AG04449 (cell line): ENCODE measurements at regions not wholly inside any gene's neighbourhood (a gene's known extent, or its start where the extent isn't known, plus 50 kb on each side); places are given as distances from the start of the nearest gene placed in this dataset.

Experiments used
- CTCF ChIA-PET: fragments of 350-600 bp; formaldehyde crosslinking; extraction: SDS; loops from one replicate; lab custom pipeline; 2021; ENCODE audit warnings: antibody characterized with exemption; lab: Yijun Ruan, JAX
- POLR2A ChIA-PET: fragments of 400-600, 350-600 bp; formaldehyde crosslinking; extraction: SDS; loops from one replicate; lab custom pipeline; 2020; ENCODE audit warnings: antibody characterized with exemption, inconsistent platforms; lab: Yijun Ruan, JAX
- DNase-seq: peaks from one replicate; pipeline ENCODE4 v3.0.0-alpha.2; 2010; ENCODE audit warnings: low read depth, low spot score
- H3K4me3 ChIP-seq: 2 replicates; pipeline ENCODE4 v1.5.1; 2011; ENCODE audit warnings: low read depth, mild to moderate bottlenecking, control low read depth, low read length
- TF ChIP-seq, protein P1 (sequence below): IDR thresholded peaks from one replicate; pipeline ENCODE4 v1.5.1; 2011; ENCODE audit warnings: mild to moderate bottlenecking, moderate library complexity, low read length, control low read depth, inconsistent platforms; ENCODE audit not compliant: insufficient read depth; ENCODE audit errors: missing control alignments

DNA sequence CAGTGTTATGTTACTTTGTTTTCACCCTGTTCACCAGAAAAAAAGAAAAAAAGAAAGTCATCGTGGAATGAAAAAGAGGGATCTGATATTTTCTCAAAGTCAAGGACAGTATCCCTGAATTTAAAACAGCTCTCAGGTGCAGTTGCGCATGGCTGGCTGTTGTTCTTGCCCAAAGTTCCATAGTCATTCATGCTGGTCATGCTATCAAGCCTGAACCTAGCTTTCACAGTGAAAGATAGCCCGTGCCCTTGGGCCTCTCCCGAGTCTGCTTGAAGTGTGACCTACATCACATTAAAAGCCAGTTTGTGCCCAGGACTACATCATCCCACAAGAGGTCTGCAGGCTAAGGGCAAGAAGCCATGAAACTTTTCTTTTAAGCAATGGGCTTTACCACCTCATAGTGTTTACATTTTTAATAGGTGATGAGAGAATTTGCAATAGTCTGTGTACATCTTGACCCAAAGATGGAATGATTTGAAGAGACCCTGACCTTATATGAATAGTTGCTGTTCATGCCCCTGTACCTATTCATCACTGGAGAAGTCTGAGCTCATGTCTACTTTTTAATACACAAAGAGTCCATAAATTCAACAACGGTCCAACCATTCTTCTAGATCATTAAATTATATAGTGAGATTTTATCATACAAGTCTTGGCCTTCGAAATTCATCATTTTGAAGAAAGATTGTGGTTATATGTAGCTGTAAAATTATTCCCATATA, 522.5 kb upstream of the MCTP2 start:
- ChIA-PET POLR2A (no interaction called here), CTCF (interaction anchor here (0.9 to 1.0 kb wide), 2 partner anchors 11 to 410 kb away, joined by 3 read pairs; no protein-coding TSS in a partner anchor)

DNA sequence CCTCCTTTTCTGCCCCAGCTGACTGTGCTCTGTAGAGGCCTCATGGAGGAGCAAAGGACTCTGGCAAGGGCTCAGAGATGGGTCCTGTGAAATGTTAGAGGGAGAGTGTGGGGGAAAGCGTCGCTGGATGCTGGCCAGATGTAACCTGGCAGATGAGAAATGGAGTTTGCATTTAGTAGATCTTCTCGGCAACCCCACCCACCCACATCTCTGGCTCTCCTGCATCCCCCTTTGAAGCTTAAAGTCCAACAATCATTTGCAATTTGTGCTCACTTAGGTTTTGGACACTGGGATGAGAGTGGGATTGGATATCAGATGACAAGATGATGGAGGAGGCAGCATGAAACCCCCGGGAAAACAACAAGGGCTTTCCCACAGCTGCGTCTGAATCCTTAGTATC, 523.6 kb upstream of the MCTP2 start:
- CTCF ChIA-PET = no interaction called here
- TF ChIP-seq, protein P1, sequence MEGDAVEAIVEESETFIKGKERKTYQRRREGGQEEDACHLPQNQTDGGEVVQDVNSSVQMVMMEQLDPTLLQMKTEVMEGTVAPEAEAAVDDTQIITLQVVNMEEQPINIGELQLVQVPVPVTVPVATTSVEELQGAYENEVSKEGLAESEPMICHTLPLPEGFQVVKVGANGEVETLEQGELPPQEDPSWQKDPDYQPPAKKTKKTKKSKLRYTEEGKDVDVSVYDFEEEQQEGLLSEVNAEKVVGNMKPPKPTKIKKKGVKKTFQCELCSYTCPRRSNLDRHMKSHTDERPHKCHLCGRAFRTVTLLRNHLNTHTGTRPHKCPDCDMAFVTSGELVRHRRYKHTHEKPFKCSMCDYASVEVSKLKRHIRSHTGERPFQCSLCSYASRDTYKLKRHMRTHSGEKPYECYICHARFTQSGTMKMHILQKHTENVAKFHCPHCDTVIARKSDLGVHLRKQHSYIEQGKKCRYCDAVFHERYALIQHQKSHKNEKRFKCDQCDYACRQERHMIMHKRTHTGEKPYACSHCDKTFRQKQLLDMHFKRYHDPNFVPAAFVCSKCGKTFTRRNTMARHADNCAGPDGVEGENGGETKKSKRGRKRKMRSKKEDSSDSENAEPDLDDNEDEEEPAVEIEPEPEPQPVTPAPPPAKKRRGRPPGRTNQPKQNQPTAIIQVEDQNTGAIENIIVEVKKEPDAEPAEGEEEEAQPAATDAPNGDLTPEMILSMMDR = no peak
- POLR2A ChIA-PET = no interaction called here

More for the DNA sequence above, 522.5 kb upstream of the MCTP2 start:
- no peak overlapping the region for H3K4me3 ChIP-seq
- TF ChIP-seq, protein P1 = no peak
- no peak for DNase-seq

DNA sequence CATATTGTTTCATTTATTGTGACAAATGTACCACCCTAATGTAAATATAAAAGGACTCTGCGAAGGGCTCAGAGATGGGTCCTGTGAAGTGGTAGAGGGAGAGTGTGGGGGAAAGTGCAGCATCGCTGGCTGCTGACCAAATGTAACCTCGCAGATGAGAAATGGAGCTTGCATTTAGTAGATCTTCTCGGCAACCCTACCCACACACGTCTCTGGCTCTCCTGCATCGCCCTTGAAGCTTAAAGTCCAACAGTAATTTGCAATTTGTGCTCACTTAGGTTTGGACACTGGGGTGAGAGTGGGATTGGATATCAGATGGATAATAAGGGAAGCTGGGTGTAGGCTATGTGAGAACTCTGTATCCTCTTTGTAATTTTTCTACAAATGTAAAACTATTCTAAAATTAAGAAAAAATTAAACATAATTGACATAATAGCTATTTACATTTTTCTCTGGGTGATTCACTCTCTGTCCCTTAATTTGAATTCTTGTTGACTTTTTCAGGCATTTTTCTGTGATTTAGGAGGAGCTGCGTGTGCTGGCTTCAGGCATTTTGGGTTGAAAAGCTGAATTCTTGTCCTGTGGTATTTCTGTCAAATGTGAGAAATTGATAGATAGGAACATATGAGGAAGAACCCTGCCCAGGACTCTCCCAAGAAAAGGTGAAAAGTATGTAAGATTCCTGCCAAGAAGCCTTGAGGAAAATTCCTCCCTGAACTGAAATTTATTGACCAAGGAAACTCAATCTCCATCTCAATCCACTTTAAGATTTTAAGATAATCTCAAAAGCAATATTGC, 524.7 kb upstream of the MCTP2 start:
- ChIA-PET POLR2A (interaction anchor here (1.0 kb wide), 1 partner anchor 13 kb away, joined by 3 read pairs; no protein-coding TSS in a partner anchor), CTCF (interaction anchor here (0.9 kb wide), 1 partner anchor 268 kb away, joined by 3 read pairs; no protein-coding TSS in a partner anchor)
- H3K4me3 ChIP-seq = no peak overlapping the region
- no peak for DNase-seq
- TF ChIP-seq, protein P1 = no peak

More for the DNA sequence above, 523.6 kb upstream of the MCTP2 start:
- DNase-seq = no peak
- no peak overlapping the region for H3K4me3 ChIP-seq

DNA sequence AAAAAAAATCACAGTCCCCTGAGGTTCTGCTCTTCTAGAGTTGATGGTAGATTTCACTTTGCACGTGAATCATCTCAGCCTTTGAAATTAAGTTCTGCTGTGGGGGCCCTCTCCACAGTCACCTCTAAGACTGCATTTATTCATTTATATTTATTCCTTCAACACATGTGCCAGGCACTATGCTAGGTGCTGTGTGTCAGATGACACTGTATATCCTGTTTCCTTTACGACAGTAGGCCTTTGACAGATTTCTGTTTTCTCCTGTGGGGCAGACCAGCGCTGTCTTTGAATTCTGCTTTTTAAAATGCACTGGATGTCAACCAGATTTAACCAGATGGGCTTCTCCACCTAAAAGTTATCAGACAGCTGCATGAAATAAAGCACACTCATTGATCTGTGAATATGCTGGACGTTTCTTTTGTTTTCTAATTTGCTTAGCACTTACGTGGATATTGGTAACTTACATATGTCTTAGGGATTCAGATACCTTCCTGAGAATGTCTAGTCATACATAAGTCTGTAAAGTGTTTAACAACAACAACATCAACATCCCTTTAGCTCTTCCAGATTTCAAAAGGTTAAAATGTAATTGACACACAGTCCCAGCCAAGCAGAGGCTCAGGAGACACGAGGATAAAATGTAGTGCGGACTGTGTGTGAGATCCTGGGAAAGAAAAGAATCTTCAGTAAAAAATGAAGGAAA, 525.5 kb upstream of the MCTP2 start:
- H3K4me3 ChIP-seq = no peak overlapping the region

DNA sequence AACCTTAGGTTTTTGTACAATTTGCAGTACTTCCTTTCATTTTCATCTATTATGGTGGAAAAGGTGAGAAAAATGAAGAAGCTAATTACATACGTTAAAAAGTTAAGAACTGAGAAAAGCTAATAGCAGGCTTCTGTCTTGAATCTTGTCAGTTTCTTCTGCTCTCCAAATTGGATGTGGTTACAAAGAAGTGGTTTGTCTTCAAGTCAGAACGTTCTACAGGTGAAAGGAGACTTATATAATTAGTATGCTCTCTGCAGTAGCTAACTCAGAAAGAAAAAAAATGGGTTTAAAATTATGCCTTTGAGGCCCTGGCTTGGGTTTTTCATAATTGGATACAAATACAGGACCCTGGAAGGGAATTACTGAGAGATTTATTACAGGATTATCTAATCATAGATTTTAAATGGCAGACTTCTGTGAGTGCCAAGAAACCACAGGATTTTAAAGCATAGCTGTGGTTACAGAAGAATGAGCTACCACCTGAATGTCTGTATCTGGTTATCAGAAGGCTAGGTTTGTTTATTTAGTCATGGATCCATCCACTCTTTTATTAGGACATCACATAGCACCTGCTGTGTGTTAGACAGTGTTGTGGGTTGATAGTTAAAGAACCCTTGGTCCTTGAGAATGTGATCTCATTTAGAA, 528.1 kb upstream of the MCTP2 start:
- no peak overlapping the region for H3K4me3 ChIP-seq
- ChIA-PET CTCF (no interaction called here), POLR2A (no interaction called here)
- DNase-seq = no peak
- TF ChIP-seq, protein P1 = no peak

More for the DNA sequence above, 525.5 kb upstream of the MCTP2 start:
- TF ChIP-seq, protein P1 = no peak
- DNase-seq = no peak
- POLR2A ChIA-PET = interaction anchor here (1.0 kb wide), 1 partner anchor 14 kb away, joined by 3 read pairs; no protein-coding TSS in a partner anchor
- CTCF ChIA-PET = interaction anchor here (0.9 kb wide), 1 partner anchor 269 kb away, joined by 3 read pairs; no protein-coding TSS in a partner anchor
